ENCODE measurements at regions not wholly inside any gene's neighbourhood (a gene's known extent, or its start where the extent isn't known, plus 50 kb on each side); places are given as distances from the start of the nearest gene placed in this dataset.

DNA sequence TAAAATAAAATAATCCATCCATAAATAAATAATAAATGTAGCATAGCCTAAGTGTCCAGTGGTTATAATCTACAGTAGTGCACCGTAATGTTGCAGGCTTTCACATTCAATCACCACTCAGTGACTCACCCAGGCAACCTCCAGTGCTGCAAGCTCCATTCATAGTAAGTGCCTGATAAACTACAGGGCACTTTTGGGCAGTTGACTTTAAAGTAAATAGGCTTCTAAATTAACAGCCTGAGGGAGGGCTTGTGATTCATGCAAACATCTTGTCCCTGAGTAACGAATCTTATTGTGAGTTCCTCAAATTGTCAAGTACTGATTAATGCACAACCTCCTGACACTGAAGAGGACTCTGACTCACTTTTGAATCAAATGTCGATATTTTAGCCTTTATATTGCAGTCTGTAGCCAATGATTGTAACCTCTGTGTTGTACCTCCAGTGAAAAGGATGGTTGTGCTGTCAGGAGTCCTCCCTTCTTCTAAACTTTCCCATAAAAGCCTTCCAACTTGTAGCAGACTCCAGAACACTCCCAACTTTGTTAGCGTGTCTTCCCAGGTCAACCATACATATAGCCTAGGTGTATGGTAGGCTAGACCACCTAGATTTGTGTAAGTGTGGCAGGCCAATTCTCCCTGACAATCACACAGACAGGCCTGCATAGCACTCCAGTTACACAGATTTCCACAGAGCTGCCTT is 55.0 kb upstream of the BICD1 start:
- no peaks in the 10 kb centered on the region for H3K27me3 ChIP-seq (ENCODE audit: control insufficient read depth, extremely low read depth, insufficient read depth, low read length)
- no peaks in the 10 kb centered on the region for H3K9me1 ChIP-seq (ENCODE audit: control insufficient read depth, extremely low read depth, insufficient read depth, low read length)
- no peak overlapping the region for H3K4me3 ChIP-seq (ENCODE audit: control insufficient read depth in 2 of 3, extremely low read depth in 1 of 3, insufficient read depth in 2 of 3, low read depth in 1 of 3, low read length in 3 of 3)
- peak overlapping the region; percentile 27 for H3K27ac ChIP-seq (ENCODE audit: control insufficient read depth, insufficient read depth, low read length)
- H2AFZ ChIP-seq (ENCODE audit: control insufficient read depth, low read length) = no peak overlapping the region
- FAIRE-seq = peak; percentile 70
- DNase-seq (ENCODE audit: low read depth, low spot score) = peak; percentile 95
- no peak overlapping the region for H3K9ac ChIP-seq (ENCODE audit: control insufficient read depth, extremely low read depth, insufficient read depth, low read length)
- TF ChIP-seq, protein P1, sequence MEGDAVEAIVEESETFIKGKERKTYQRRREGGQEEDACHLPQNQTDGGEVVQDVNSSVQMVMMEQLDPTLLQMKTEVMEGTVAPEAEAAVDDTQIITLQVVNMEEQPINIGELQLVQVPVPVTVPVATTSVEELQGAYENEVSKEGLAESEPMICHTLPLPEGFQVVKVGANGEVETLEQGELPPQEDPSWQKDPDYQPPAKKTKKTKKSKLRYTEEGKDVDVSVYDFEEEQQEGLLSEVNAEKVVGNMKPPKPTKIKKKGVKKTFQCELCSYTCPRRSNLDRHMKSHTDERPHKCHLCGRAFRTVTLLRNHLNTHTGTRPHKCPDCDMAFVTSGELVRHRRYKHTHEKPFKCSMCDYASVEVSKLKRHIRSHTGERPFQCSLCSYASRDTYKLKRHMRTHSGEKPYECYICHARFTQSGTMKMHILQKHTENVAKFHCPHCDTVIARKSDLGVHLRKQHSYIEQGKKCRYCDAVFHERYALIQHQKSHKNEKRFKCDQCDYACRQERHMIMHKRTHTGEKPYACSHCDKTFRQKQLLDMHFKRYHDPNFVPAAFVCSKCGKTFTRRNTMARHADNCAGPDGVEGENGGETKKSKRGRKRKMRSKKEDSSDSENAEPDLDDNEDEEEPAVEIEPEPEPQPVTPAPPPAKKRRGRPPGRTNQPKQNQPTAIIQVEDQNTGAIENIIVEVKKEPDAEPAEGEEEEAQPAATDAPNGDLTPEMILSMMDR (optimal IDR thresholded peaks at IDR 0.05 in 1 of 3, IDR thresholded peaks at IDR 0.05 in 1 of 3, conservative IDR thresholded peaks at IDR 0.05 in 1 of 3; ENCODE audit: extremely low read depth in 1 of 3, insufficient read depth in 2 of 3, low read length in 3 of 3) = no peak
- TF ChIP-seq EZH2 (IDR thresholded peaks at IDR 0.05; ENCODE audit: low read length) = no peak
- dilution Hi-C loops (cut with MboI; ENCODE audit: extremely low pct_ligation_motif_present, low sequenced_read_pairs) = no loop called here
- H3K4me1 ChIP-seq (ENCODE audit: control insufficient read depth, extremely low read depth, insufficient read depth, low read length) = peaks cover 4% of the 10 kb centered on the region
- no peaks in the 10 kb centered on the region for H3K36me3 ChIP-seq (ENCODE audit: control insufficient read depth in 2 of 2, extremely low read depth in 1 of 2, insufficient read depth in 2 of 2, low read length in 2 of 2)
- H3K9me3 ChIP-seq (ENCODE audit: control insufficient read depth, low read depth, low read length) = no peaks in the 10 kb centered on the region
- no peak overlapping the region for H3K4me2 ChIP-seq (ENCODE audit: control insufficient read depth, extremely low read depth, insufficient read depth, low read depth, low read length)
- H3K79me2 ChIP-seq (ENCODE audit: control insufficient read depth, insufficient read depth, low read length) = no peaks in the 10 kb centered on the region
- H4K20me1 ChIP-seq (ENCODE audit: control insufficient read depth, extremely low read depth, insufficient read depth, low read length) = no peaks in the 10 kb centered on the region

DNA sequence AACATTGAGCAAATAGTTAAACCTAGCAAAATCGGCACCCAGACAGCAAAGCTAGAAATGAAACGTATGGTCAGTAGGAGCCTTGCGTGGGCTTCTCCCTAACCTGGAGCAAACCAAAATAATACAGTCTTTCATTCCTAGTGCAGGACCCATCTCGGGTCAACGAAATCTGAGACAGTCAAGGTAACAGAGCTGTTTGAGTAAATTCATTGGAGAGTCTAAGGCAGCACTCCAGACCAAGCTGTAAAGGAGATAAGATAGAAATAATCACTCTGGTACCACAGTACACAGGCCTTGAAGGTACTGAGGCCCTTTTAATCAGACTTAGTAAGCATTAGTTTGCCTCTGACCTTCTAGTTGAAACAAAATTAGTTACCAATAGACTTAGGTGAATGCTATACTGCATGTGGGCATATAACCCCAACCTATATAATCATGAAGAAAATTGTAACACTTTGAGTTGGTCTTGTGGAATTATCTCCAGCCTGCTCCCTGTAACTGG is 54.4 kb upstream of the BICD1 start:
- DNase-seq (ENCODE audit: low read depth, low spot score) (no peak), FAIRE-seq (no peak)
- Histone ChIP-seq H3K79me2 (ENCODE audit: control insufficient read depth, insufficient read depth, low read length) (no peaks in the 10 kb centered on the region), H2AFZ (ENCODE audit: control insufficient read depth, low read length) (no peak overlapping the region), H3K27ac (ENCODE audit: control insufficient read depth, insufficient read depth, low read length) (peak overlapping the region; percentile 27), H3K9me1 (ENCODE audit: control insufficient read depth, extremely low read depth, insufficient read depth, low read length) (no peaks in the 10 kb centered on the region), H3K27me3 (ENCODE audit: control insufficient read depth, extremely low read depth, insufficient read depth, low read length) (no peaks in the 10 kb centered on the region), H3K9me3 (ENCODE audit: control insufficient read depth, low read depth, low read length) (no peaks in the 10 kb centered on the region), H3K4me2 (ENCODE audit: control insufficient read depth, extremely low read depth, insufficient read depth, low read depth, low read length) (no peak overlapping the region), H3K4me3 (ENCODE audit: control insufficient read depth in 2 of 3, extremely low read depth in 1 of 3, insufficient read depth in 2 of 3, low read depth in 1 of 3, low read length in 3 of 3) (no peak overlapping the region), H3K4me1 (ENCODE audit: control insufficient read depth, extremely low read depth, insufficient read depth, low read length) (peaks cover 4% of the 10 kb centered on the region), H3K36me3 (ENCODE audit: control insufficient read depth in 2 of 2, extremely low read depth in 1 of 2, insufficient read depth in 2 of 2, low read length in 2 of 2) (no peaks in the 10 kb centered on the region), H3K9ac (ENCODE audit: control insufficient read depth, extremely low read depth, insufficient read depth, low read length) (no peak overlapping the region), H4K20me1 (ENCODE audit: control insufficient read depth, extremely low read depth, insufficient read depth, low read length) (no peaks in the 10 kb centered on the region)
- dilution Hi-C loops (cut with MboI; ENCODE audit: extremely low pct_ligation_motif_present, low sequenced_read_pairs) = no loop called here
- TF ChIP-seq EZH2 (IDR thresholded peaks at IDR 0.05; ENCODE audit: low read length) = no peak
- TF ChIP-seq, protein P1 (optimal IDR thresholded peaks at IDR 0.05 in 1 of 3, IDR thresholded peaks at IDR 0.05 in 1 of 3, conservative IDR thresholded peaks at IDR 0.05 in 1 of 3; ENCODE audit: extremely low read depth in 1 of 3, insufficient read depth in 2 of 3, low read length in 3 of 3) = no peak
